DND-41 (cell line): ENCODE measurements at regions not wholly inside any gene's neighbourhood (a gene's known extent, or its start where the extent isn't known, plus 50 kb on each side); places are given as distances from the start of the nearest gene placed in this dataset.

Source experiments
- EZH2 ChIP-seq: IDR thresholded peaks from 3 replicates; pipeline ENCODE4 v1.6.1; 2012; ENCODE audit warnings: borderline replicate concordance, low read depth, mild to moderate bottlenecking, moderate library complexity, low read length, inconsistent platforms; ENCODE audit not compliant: severe bottlenecking
- TF ChIP-seq, protein P1 (sequence below): IDR thresholded peaks from 2 replicates; pipeline ENCODE4 v1.5.1; 2012; ENCODE audit warnings: borderline replicate concordance, low read length, moderate library complexity, mild to moderate bottlenecking; ENCODE audit not compliant: poor library complexity, severe bottlenecking; ENCODE audit errors: extremely low read depth

DNA sequence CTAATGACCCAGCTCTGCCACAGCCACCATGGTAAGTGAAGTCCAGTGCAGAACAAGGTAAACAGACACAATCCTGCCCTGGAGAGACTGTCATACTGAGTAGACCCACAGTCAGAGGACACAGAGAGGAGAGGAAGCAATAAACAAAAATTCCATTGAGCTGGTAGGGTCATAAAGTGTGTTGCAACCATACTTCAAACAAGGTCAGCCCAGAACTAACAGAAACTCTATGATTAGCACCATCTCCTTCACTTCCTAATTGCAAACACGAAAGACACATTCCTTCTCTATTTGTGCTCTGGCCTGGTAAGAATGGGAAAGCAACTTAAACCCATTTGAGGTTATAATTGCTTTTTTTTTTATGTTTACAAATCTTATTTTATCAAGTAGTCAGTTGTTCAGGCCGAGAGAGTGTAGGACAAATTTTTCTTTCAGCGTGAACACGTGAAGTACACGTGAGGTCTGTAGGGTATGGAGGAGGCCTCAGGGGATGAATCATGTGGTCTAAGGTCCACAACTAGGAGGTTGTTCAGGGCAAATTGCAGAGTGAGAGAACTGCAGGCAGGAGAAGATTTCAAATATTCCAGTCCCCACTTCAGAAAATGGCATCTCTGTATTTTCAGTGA, 71.4 kb upstream of the GLS start:
- TF ChIP-seq, protein P1, sequence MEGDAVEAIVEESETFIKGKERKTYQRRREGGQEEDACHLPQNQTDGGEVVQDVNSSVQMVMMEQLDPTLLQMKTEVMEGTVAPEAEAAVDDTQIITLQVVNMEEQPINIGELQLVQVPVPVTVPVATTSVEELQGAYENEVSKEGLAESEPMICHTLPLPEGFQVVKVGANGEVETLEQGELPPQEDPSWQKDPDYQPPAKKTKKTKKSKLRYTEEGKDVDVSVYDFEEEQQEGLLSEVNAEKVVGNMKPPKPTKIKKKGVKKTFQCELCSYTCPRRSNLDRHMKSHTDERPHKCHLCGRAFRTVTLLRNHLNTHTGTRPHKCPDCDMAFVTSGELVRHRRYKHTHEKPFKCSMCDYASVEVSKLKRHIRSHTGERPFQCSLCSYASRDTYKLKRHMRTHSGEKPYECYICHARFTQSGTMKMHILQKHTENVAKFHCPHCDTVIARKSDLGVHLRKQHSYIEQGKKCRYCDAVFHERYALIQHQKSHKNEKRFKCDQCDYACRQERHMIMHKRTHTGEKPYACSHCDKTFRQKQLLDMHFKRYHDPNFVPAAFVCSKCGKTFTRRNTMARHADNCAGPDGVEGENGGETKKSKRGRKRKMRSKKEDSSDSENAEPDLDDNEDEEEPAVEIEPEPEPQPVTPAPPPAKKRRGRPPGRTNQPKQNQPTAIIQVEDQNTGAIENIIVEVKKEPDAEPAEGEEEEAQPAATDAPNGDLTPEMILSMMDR = no peak
- no peak for TF ChIP-seq EZH2
